OCI-LY7 (cell line): ENCODE measurements at regions not wholly inside any gene's neighbourhood (a gene's known extent, or its start where the extent isn't known, plus 50 kb on each side); places are given as distances from the start of the nearest gene placed in this dataset.

Experiments used
- BruUV-seq: library from RNA; stranded (reverse); fragments of 400-500 nt; replicated peaks from 2 replicates; lab custom pipeline; 2021; lab: Mats Ljungman, UMichigan
- CTCF ChIA-PET: fragments of 300-600 bp; sonication (Branson Sonifier 250); formaldehyde crosslinking; loops from one replicate; lab custom pipeline; 2022; ENCODE audit warnings: antibody characterized with exemption; ENCODE audit not compliant: unreplicated experiment; lab: Charles Lee
- POLR2A ChIA-PET: fragments of 300-600 bp; sonication (Branson Sonifier 250); formaldehyde crosslinking; loops from one replicate; lab custom pipeline; 2022; ENCODE audit warnings: antibody characterized with exemption; lab: Charles Lee
- DNase-seq: peaks from one replicate; pipeline ENCODE4 v3.0.0-alpha.2; 2015; ENCODE audit warnings: low spot score
- H2AFZ ChIP-seq: fragments of 200-600 bp; sonication (generic), shearing (Covaris generic); 2 replicates; pipeline ENCODE4 v1.6.1; 2014; ENCODE audit warnings: mild to moderate bottlenecking, antibody characterized with exemption, low read length, moderate library complexity
- H3K27ac ChIP-seq: fragments of 200-600 bp; sonication (generic); 2 replicates; pipeline ENCODE4 v1.5.1; 2014; ENCODE audit warnings: mixed run types, low read depth, mild to moderate bottlenecking, moderate library complexity, low read length, inconsistent platforms; ENCODE audit not compliant: poor library complexity, severe bottlenecking
- H3K36me3 ChIP-seq: fragments of 200-600 bp; sonication (generic); 2 replicates; pipeline ENCODE4 v1.6.1; 2014; ENCODE audit warnings: mild to moderate bottlenecking, antibody characterized with exemption, low read length, moderate library complexity, mixed read lengths; ENCODE audit not compliant: insufficient read depth
- H3K4me1 ChIP-seq: fragments of 200-600 bp; sonication (generic); 2 replicates; pipeline ENCODE4 v1.5.1; 2014; ENCODE audit warnings: mild to moderate bottlenecking, low read length; ENCODE audit not compliant: insufficient read depth, poor library complexity, severe bottlenecking
- H3K4me2 ChIP-seq: fragments of 200-600 bp; sonication (generic); 2 replicates; pipeline ENCODE4 v1.6.1; 2014; ENCODE audit warnings: mild to moderate bottlenecking, low read length
- H3K4me3 ChIP-seq: fragments of 200-600 bp; sonication (generic); 2 replicates; pipeline ENCODE4 v1.5.1; 2014; ENCODE audit warnings: mild to moderate bottlenecking, low read depth, low read length; ENCODE audit not compliant: poor library complexity, severe bottlenecking
- H3K79me2 ChIP-seq: fragments of 200-600 bp; sonication (generic); 2 replicates; pipeline ENCODE4 v1.6.1; 2016; ENCODE audit warnings: low read depth, mild to moderate bottlenecking, low read length, moderate library complexity, mixed read lengths; ENCODE audit not compliant: insufficient read depth
- H3K9me2 ChIP-seq: fragments of 200-600 bp; sonication (generic); 2 replicates; pipeline ENCODE4 v1.6.1; 2016; ENCODE audit warnings: mild to moderate bottlenecking, low read length, mixed read lengths; ENCODE audit not compliant: insufficient read depth
- H3K9me3 ChIP-seq: fragments of 200-600 bp; sonication (generic); 2 replicates; pipeline ENCODE4 v1.6.1; 2014; ENCODE audit warnings: mild to moderate bottlenecking, mixed run types, low read length, mixed read lengths
- H4K20me1 ChIP-seq: fragments of 200-600 bp; sonication (generic); 2 replicates; pipeline ENCODE4 v1.6.1; 2014; ENCODE audit warnings: mild to moderate bottlenecking, antibody characterized with exemption, low read length, moderate library complexity, mixed read lengths; ENCODE audit not compliant: insufficient read depth
- CTCF ChIP-seq: fragments of 200-600 bp; sonication (generic); conservative IDR thresholded peaks from 2 replicates; pipeline ENCODE4 v1.5.1; 2014; ENCODE audit warnings: mild to moderate bottlenecking, antibody characterized with exemption, low read length, moderate library complexity, mixed read lengths
- EZH2phosphoT487 ChIP-seq: fragments of 200-600 bp; sonication (generic); IDR thresholded peaks from 2 replicates; pipeline ENCODE4 v1.6.1; 2018; ENCODE audit warnings: low read depth, borderline replicate concordance, mild to moderate bottlenecking, mixed run types, antibody characterized with exemption, low read length, moderate library complexity, mixed read lengths
- intact Hi-C: fragments of 100-400 bp; cut with micrococcal nuclease; formaldehyde crosslinking; loops from one replicate; pipeline ENCODE4 v1.10.0; 2022; ENCODE audit not compliant: unreplicated experiment

DNA sequence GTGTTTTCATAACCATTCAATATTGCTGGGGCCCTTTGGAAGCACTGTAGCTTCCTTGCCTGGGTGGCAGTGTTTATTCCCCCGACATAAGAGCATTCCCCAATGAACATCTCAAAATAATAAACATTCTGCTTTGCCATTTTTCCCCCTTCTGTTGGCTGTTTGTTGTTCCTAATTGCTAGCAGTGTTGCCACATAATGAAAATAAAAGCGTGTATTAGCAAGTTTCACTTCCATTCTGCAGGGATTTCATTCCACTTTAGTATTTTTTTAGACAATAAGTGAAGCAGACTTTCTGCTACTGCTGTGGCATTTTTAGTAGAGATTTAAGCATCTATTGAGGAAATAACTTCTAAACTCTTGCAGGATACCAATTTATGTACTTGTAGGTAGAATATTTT lies 154.7 kb upstream of the GALNT13 start:
- H3K79me2 ChIP-seq, result no peaks in the 10 kb centered on the region
- no peak overlapping the region for H3K4me2 ChIP-seq
- no peaks in the 10 kb centered on the region for H3K9me3 ChIP-seq
- H2AFZ ChIP-seq, result no peak overlapping the region
- no peak overlapping the region for H3K27ac ChIP-seq
- no peaks in the 10 kb centered on the region for H3K36me3 ChIP-seq
- intact Hi-C loops, result no loop called here
- DNase-seq, result no peak
- ChIA-PET POLR2A (no interaction called here), CTCF (no interaction called here)
- no peak overlapping the region for H3K4me3 ChIP-seq
- no peaks in the 10 kb centered on the region for H3K9me2 ChIP-seq
- no peaks in the 10 kb centered on the region for H4K20me1 ChIP-seq
- TF ChIP-seq CTCF (no peak), EZH2phosphoT487 (no peak)
- BruUV-seq, result no TSS peak
- no peaks in the 10 kb centered on the region for H3K4me1 ChIP-seq

- H3K27ac ChIP-seq, result no peak overlapping the region
- no peak overlapping the region for H3K4me3 ChIP-seq
- TF ChIP-seq EZH2phosphoT487 (no peak), CTCF (no peak)
- H3K4me1 ChIP-seq, result no peaks in the 10 kb centered on the region
- H3K9me2 ChIP-seq, result no peaks in the 10 kb centered on the region
- no peak overlapping the region for H2AFZ ChIP-seq
- H4K20me1 ChIP-seq, result no peaks in the 10 kb centered on the region
- BruUV-seq, result no TSS peak
- POLR2A ChIA-PET, result no interaction called here
- H3K79me2 ChIP-seq, result no peaks in the 10 kb centered on the region
- no peak overlapping the region for H3K4me2 ChIP-seq
- intact Hi-C loops, result no loop called here
- no peaks in the 10 kb centered on the region for H3K9me3 ChIP-seq
- H3K36me3 ChIP-seq, result no peaks in the 10 kb centered on the region
- no peak for DNase-seq
- CTCF ChIA-PET, result no interaction called here
Observed at GRCh38 chr2:153739394-153739793, 132.3 kb upstream of the GALNT13 start.

DNA sequence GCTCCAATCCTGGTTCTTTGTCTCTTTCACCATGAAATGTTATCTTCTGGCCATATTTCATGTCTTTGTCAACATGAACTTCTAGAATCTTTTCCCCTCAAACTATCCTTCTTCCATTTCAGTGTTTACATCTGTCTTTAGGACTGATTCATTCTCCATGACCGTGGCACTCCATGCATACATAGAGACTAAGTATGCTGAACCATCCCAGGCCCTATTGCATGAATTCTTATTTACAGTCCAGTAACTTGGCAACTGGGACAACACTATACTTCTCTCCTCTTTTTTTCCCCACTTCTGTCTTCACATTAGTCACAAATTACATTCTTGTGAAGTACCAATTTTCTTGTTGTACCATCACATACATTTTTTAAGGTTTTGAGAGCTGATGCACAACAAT lies 109.8 kb upstream of the GALNT13 start:
- TF ChIP-seq EZH2phosphoT487 (no peak), CTCF (no peak)
- Histone ChIP-seq H3K4me1 (no peaks in the 10 kb centered on the region), H3K4me2 (no peak overlapping the region), H3K9me2 (no peaks in the 10 kb centered on the region), H4K20me1 (no peaks in the 10 kb centered on the region), H3K79me2 (no peaks in the 10 kb centered on the region), H3K4me3 (no peak overlapping the region), H2AFZ (no peak overlapping the region), H3K9me3 (0 out of 2 replicates have a peak, but pooled peaks cover 3% of the 10 kb centered on the region), H3K27ac (no peak overlapping the region), H3K36me3 (no peaks in the 10 kb centered on the region)
- no TSS peak for BruUV-seq
- intact Hi-C loops, result no loop called here
- DNase-seq, result no peak
- CTCF ChIA-PET, result no interaction called here
- POLR2A ChIA-PET, result no interaction called here
